HG02588 (cell line): ENCODE measurements at regions not wholly inside any gene's neighbourhood (a gene's known extent, or its start where the extent isn't known, plus 50 kb on each side); places are given as distances from the start of the nearest gene placed in this dataset.
"Not testable (repeated sequence)": the region's sequence is repeated elsewhere in the genome, so short reads cannot be mapped to it uniquely, and the experiment has no call there.

Experiments used
- ATAC-seq: cut with Tn5 transposase; IDR thresholded peaks from one replicate; pipeline ENCODE4 v1.9.1; 2021; ENCODE audit warnings: mild to moderate bottlenecking, moderate library complexity; ENCODE audit not compliant: unreplicated experiment

GRCh38 chr10:64630534-64630933, 1109.3 kb downstream of the REEP3 start:
- ATAC-seq: no peak

- no peak for ATAC-seq
Observed at GRCh38 chr10:64635906-64636305, 1114.7 kb downstream of the REEP3 start.

- ATAC-seq: no peak
Observed at GRCh38 chr10:64636461-64636860, 1115.3 kb downstream of the REEP3 start.

GRCh38 chr10:64637939-64638338, 1116.7 kb downstream of the REEP3 start:
- ATAC-seq: no peak

GRCh38 chr10:64648915-64649314, 1127.7 kb downstream of the REEP3 start:
- no peak for ATAC-seq

- ATAC-seq: no peak
Observed at GRCh38 chr10:64658528-64658927, 1137.3 kb downstream of the REEP3 start.

- no peak for ATAC-seq
Observed at GRCh38 chr10:64659311-64659710, 1138.1 kb downstream of the REEP3 start.

GRCh38 chr10:64682043-64682442, 1160.8 kb downstream of the REEP3 start:
- no peak for ATAC-seq

GRCh38 chr10:64690194-64690593, 1169.0 kb downstream of the REEP3 start:
- no peak for ATAC-seq

- no peak for ATAC-seq
Observed at GRCh38 chr10:64699244-64699643, 1178.0 kb downstream of the REEP3 start.

- ATAC-seq: not testable (repeated sequence)
Observed at GRCh38 chr10:64702086-64702485, 1180.9 kb downstream of the REEP3 start.

GRCh38 chr10:64708884-64709681, 1187.9 kb downstream of the REEP3 start:
- ATAC-seq: no peak

- no peak for ATAC-seq
Observed at GRCh38 chr10:64726466-64726865, 1205.3 kb downstream of the REEP3 start.

- no peak for ATAC-seq
Observed at GRCh38 chr10:64731016-64731415, 1209.8 kb downstream of the REEP3 start.

GRCh38 chr10:64732372-64732957, 1211.3 kb downstream of the REEP3 start:
- peak; percentile 13 for ATAC-seq

GRCh38 chr10:64733980-64734379, 1212.8 kb downstream of the REEP3 start:
- no peak for ATAC-seq

- no peak for ATAC-seq
Observed at GRCh38 chr10:64738462-64738861, 1217.3 kb downstream of the REEP3 start.

- no peak for ATAC-seq
Observed at GRCh38 chr10:64745565-64745964, 1224.4 kb downstream of the REEP3 start.

GRCh38 chr10:64750672-64751071, 1229.5 kb downstream of the REEP3 start:
- no peak for ATAC-seq

- ATAC-seq: no peak
Observed at GRCh38 chr10:64753516-64753915, 1232.3 kb downstream of the REEP3 start.

GRCh38 chr10:64760371-64760770, 1239.2 kb downstream of the REEP3 start:
- no peak for ATAC-seq

GRCh38 chr10:64762861-64763260, 1241.7 kb downstream of the REEP3 start:
- ATAC-seq: no peak

GRCh38 chr10:64765498-64765897, 1244.3 kb downstream of the REEP3 start:
- no peak for ATAC-seq
